Nephron (organoid): ENCODE measurements at regions not wholly inside any gene's neighbourhood (a gene's known extent, or its start where the extent isn't known, plus 50 kb on each side); places are given as distances from the start of the nearest gene placed in this dataset.

Experiments used
- H3K27ac Mint-ChIP-seq, 3 experiments: 2 replicates each; pipeline ENCODE4 v1.8.0; 2020; ENCODE audit warnings: mixed read lengths in 3 of 3, mild to moderate bottlenecking in 2 of 3, moderate library complexity in 1 of 3
- H3K27me3 Mint-ChIP-seq: 2 replicates; pipeline ENCODE4 v1.8.0; 2021; ENCODE audit warnings: low read depth, mild to moderate bottlenecking, moderate library complexity, mixed read lengths
- H3K36me3 Mint-ChIP-seq: 2 replicates; pipeline ENCODE4 v1.8.0; 2020; ENCODE audit warnings: low read depth, mixed read lengths
- H3K4me1 Mint-ChIP-seq: 2 replicates; pipeline ENCODE4 v1.8.0; 2020; ENCODE audit warnings: mixed read lengths
- H3K4me3 Mint-ChIP-seq, 3 experiments: 2 replicates each; pipeline ENCODE4 v1.8.0; 2020; ENCODE audit warnings: mild to moderate bottlenecking in 3 of 3, mixed read lengths in 3 of 3, moderate library complexity in 2 of 3
- H3K9me3 Mint-ChIP-seq: 2 replicates; pipeline ENCODE4 v1.8.0; 2020; ENCODE audit warnings: mixed read lengths
- CTCF ChIP-seq, 3 experiments: fragments of 200-600 bp; sonication (generic); IDR thresholded peaks; one replicate each; pipeline ENCODE4 v1.5.0; 2021; ENCODE audit warnings: antibody characterized with exemption in 3 of 3; ENCODE audit not compliant: unreplicated experiment in 3 of 3

GRCh38 chr3:110733045-110733444 is 338.6 kb upstream of the NECTIN3 start:
- H3K27ac Mint-ChIP-seq = no peak overlapping the region
- no peak for TF ChIP-seq CTCF (IDR thresholded peaks at IDR 0.05; ENCODE audit: unreplicated experiment in 3 of 3)
- no peak overlapping the region for H3K4me3 Mint-ChIP-seq
- no peaks in the 10 kb centered on the region for H3K36me3 Mint-ChIP-seq
- no peaks in the 10 kb centered on the region for H3K4me1 Mint-ChIP-seq
- no peaks in the 10 kb centered on the region for H3K27me3 Mint-ChIP-seq
- H3K9me3 Mint-ChIP-seq = no peaks in the 10 kb centered on the region

- TF ChIP-seq CTCF (IDR thresholded peaks at IDR 0.05; ENCODE audit: unreplicated experiment in 3 of 3) = no peak
- Mint-ChIP-seq H3K4me1 (no peaks in the 10 kb centered on the region), H3K27ac (no peak overlapping the region), H3K4me3 (no peak overlapping the region), H3K36me3 (no peaks in the 10 kb centered on the region), H3K27me3 (no peaks in the 10 kb centered on the region), H3K9me3 (peaks cover 4% of the 10 kb centered on the region)
These were observed 337.1 kb upstream of the NECTIN3 start for GRCh38 chr3:110734524-110734923.

- no peaks in the 10 kb centered on the region for H3K4me1 Mint-ChIP-seq
- peaks cover 4% of the 10 kb centered on the region for H3K9me3 Mint-ChIP-seq
- H3K27me3 Mint-ChIP-seq = no peaks in the 10 kb centered on the region
- H3K36me3 Mint-ChIP-seq = no peaks in the 10 kb centered on the region
- no peak overlapping the region for H3K27ac Mint-ChIP-seq
- H3K4me3 Mint-ChIP-seq = no peak overlapping the region
- no peak for TF ChIP-seq CTCF (IDR thresholded peaks at IDR 0.05; ENCODE audit: unreplicated experiment in 3 of 3)
These were observed 335.3 kb upstream of the NECTIN3 start for GRCh38 chr3:110736332-110736731.

GRCh38 chr3:110738531-110738930 is 333.1 kb upstream of the NECTIN3 start:
- no peaks in the 10 kb centered on the region for H3K27me3 Mint-ChIP-seq
- no peak for TF ChIP-seq CTCF (IDR thresholded peaks at IDR 0.05; ENCODE audit: unreplicated experiment in 3 of 3)
- H3K4me3 Mint-ChIP-seq = no peak overlapping the region
- no peaks in the 10 kb centered on the region for H3K36me3 Mint-ChIP-seq
- no peaks in the 10 kb centered on the region for H3K4me1 Mint-ChIP-seq
- H3K27ac Mint-ChIP-seq = no peak overlapping the region
- H3K9me3 Mint-ChIP-seq = peaks cover 4% of the 10 kb centered on the region

- peak overlapping the region in 1 of 3 experiments; percentile 17 for H3K27ac Mint-ChIP-seq
- peaks cover 17% of the 10 kb centered on the region for H3K9me3 Mint-ChIP-seq
- no peaks in the 10 kb centered on the region for H3K4me1 Mint-ChIP-seq
- TF ChIP-seq CTCF (IDR thresholded peaks at IDR 0.05; ENCODE audit: unreplicated experiment in 3 of 3) = no peak
- no peak overlapping the region for H3K4me3 Mint-ChIP-seq
- H3K36me3 Mint-ChIP-seq = no peaks in the 10 kb centered on the region
- no peaks in the 10 kb centered on the region for H3K27me3 Mint-ChIP-seq
These were observed 329.7 kb upstream of the NECTIN3 start for GRCh38 chr3:110741891-110742290.

GRCh38 chr3:110743202-110743601 is 328.4 kb upstream of the NECTIN3 start:
- no peaks in the 10 kb centered on the region for H3K4me1 Mint-ChIP-seq

More at GRCh38 chr3:110743202-110743601, 328.4 kb upstream of the NECTIN3 start:
- TF ChIP-seq CTCF (IDR thresholded peaks at IDR 0.05; ENCODE audit: unreplicated experiment in 3 of 3) = no peak
- Mint-ChIP-seq H3K36me3 (no peaks in the 10 kb centered on the region), H3K27me3 (no peaks in the 10 kb centered on the region), H3K27ac (peak overlapping the region; percentile 41 to 61 (median 45)), H3K9me3 (peaks cover 21% of the 10 kb centered on the region), H3K4me3 (no peak overlapping the region)
